Natural killer cell (primary cell): ENCODE measurements at regions not wholly inside any gene's neighbourhood (a gene's known extent, or its start where the extent isn't known, plus 50 kb on each side); places are given as distances from the start of the nearest gene placed in this dataset.

ENCODE experiments used
- ATAC-seq, 3 donors: fragments of 150-1000 bp in 2 of 3; fragments of 200-7000 bp in 1 of 3; cut with Tn5 transposase; 1 replicate in 1 of 3; 2 replicates in 2 of 3; pipeline ENCODE4 v1.10.0; 2021; ENCODE audit warnings: mild to moderate bottlenecking in 2 of 3, moderate library complexity in 2 of 3
- DNase-seq, 2 donors: peaks; one replicate each; pipeline versions ENCODE4 v3.0.0 to v3.0.0-alpha.2; 2013 to 2021; ENCODE audit warnings: mixed read lengths in 1 of 2
- H3K27ac ChIP-seq: one replicate; pipeline ENCODE4 v1.5.1; 2013; ENCODE audit warnings: mild to moderate bottlenecking, low read length
- H3K27me3 ChIP-seq: one replicate; pipeline ENCODE4 v1.6.1; 2013; ENCODE audit warnings: low read length; ENCODE audit not compliant: control insufficient read depth, insufficient read depth
- H3K36me3 ChIP-seq: one replicate; pipeline ENCODE4 v1.6.1; 2013; ENCODE audit warnings: low read length; ENCODE audit not compliant: control insufficient read depth, insufficient read depth
- H3K4me1 ChIP-seq: one replicate; pipeline ENCODE4 v1.6.1; 2013; ENCODE audit warnings: low read length; ENCODE audit not compliant: control insufficient read depth, insufficient read depth
- H3K4me3 ChIP-seq: one replicate; pipeline ENCODE4 v1.5.1; 2013; ENCODE audit warnings: low read length
- H3K9me3 ChIP-seq: one replicate; pipeline ENCODE4 v1.6.1; 2013; ENCODE audit warnings: low read length; ENCODE audit not compliant: control insufficient read depth, insufficient read depth
- H3K27ac Mint-ChIP-seq, 2 donors: one replicate each; pipeline ENCODE4 v1.8.0; 2022; ENCODE audit warnings: mild to moderate bottlenecking in 2 of 2, mixed read lengths in 2 of 2, moderate library complexity in 1 of 2
- H3K27me3 Mint-ChIP-seq, 2 donors: one replicate each; pipeline ENCODE4 v1.8.0; 2022; ENCODE audit warnings: low read depth in 2 of 2, mixed read lengths in 2 of 2
- H3K36me3 Mint-ChIP-seq: one replicate; pipeline ENCODE4 v1.8.0; 2022; ENCODE audit warnings: mixed read lengths
- H3K4me1 Mint-ChIP-seq, 2 donors: one replicate each; pipeline ENCODE4 v1.8.0; 2022; ENCODE audit warnings: mixed read lengths in 2 of 2
- H3K4me3 Mint-ChIP-seq: one replicate; pipeline ENCODE4 v1.8.0; 2022; ENCODE audit warnings: mild to moderate bottlenecking, moderate library complexity, mixed read lengths
- H3K9me3 Mint-ChIP-seq, 2 donors: one replicate each; pipeline ENCODE4 v1.8.0; 2022; ENCODE audit warnings: mixed read lengths in 2 of 2
- CTCF ChIP-seq: fragments of 200-600 bp; IDR thresholded peaks from one replicate; pipeline ENCODE4 v1.8.0; 2022; ENCODE audit warnings: antibody characterized with exemption
- WGBS: methylation state at CpG from one replicate; pipeline ENCODE4 v1.1.7; 2013; ENCODE audit warnings: missing lambda C conversion rate; ENCODE audit not compliant: insufficient coverage; 5-methylcytosine and 5-hydroxymethylcytosine counted together
- intact Hi-C: fragments of 100-400 bp; cut with micrococcal nuclease; formaldehyde crosslinking; loops from one replicate; pipeline ENCODE4 v1.14.2; 2022

GRCh38 chr19:28322491-28322890 is 890.5 kb downstream of the UQCRFS1 start:
- Mint-ChIP-seq H3K4me3 (no peak overlapping the region), H3K9me3 (no peaks in the 10 kb centered on the region), H3K4me1 (peaks cover 0 to 7% of the 10 kb centered on the region in 2 donors), H3K27me3 (peaks cover 2 to 15% of the 10 kb centered on the region in 2 donors), H3K36me3 (no peaks in the 10 kb centered on the region), H3K27ac (no peak overlapping the region)
- Histone ChIP-seq H3K4me1 (peaks cover 3% of the 10 kb centered on the region), H3K9me3 (no peaks in the 10 kb centered on the region), H3K36me3 (no peaks in the 10 kb centered on the region), H3K27ac (no peak overlapping the region), H3K27me3 (no peaks in the 10 kb centered on the region), H3K4me3 (no peak overlapping the region)
- ATAC-seq = no peak
- 84% methylated on average over 4 of the region's 4 CpGs for WGBS
- TF ChIP-seq CTCF = no peak
- no peak for DNase-seq
- intact Hi-C loops = loop anchor here (10.0 kb wide), 1 partner anchor 548 kb away; no protein-coding TSS in a partner anchor

GRCh38 chr19:28319918-28320317 is 893.0 kb downstream of the UQCRFS1 start:
- peaks cover 4 to 23% of the 10 kb centered on the region in 2 donors for H3K27me3 Mint-ChIP-seq
- H3K27ac Mint-ChIP-seq = no peak overlapping the region
- ATAC-seq (no peak), DNase-seq (no peak)
- WGBS = 75% methylated on average over 1 of the region's 1 CpG
- no peak for TF ChIP-seq CTCF
- Histone ChIP-seq H3K9me3 (no peaks in the 10 kb centered on the region), H3K36me3 (no peaks in the 10 kb centered on the region), H3K27ac (no peak overlapping the region), H3K4me3 (no peak overlapping the region), H3K4me1 (no peaks in the 10 kb centered on the region), H3K27me3 (no peaks in the 10 kb centered on the region)
- H3K4me1 Mint-ChIP-seq = no peaks in the 10 kb centered on the region
- no peaks in the 10 kb centered on the region for H3K9me3 Mint-ChIP-seq
- H3K36me3 Mint-ChIP-seq = no peaks in the 10 kb centered on the region
- H3K4me3 Mint-ChIP-seq = no peak overlapping the region
- intact Hi-C loops = loop anchor here (10.0 kb wide), 1 partner anchor 545 kb away; no protein-coding TSS in a partner anchor

GRCh38 chr19:28319227-28319626 is 893.7 kb downstream of the UQCRFS1 start:
- H3K4me3 Mint-ChIP-seq = no peak overlapping the region

More at GRCh38 chr19:28319227-28319626, 893.7 kb downstream of the UQCRFS1 start:
- TF ChIP-seq CTCF = no peak
- H3K36me3 Mint-ChIP-seq = no peaks in the 10 kb centered on the region
- intact Hi-C loops = no loop called here
- DNase-seq (no peak), ATAC-seq (no peak)
- Histone ChIP-seq H3K9me3 (no peaks in the 10 kb centered on the region), H3K4me3 (no peak overlapping the region), H3K27me3 (no peaks in the 10 kb centered on the region), H3K36me3 (no peaks in the 10 kb centered on the region), H3K4me1 (no peaks in the 10 kb centered on the region), H3K27ac (no peak overlapping the region)
- no peaks in the 10 kb centered on the region for H3K4me1 Mint-ChIP-seq
- H3K27me3 Mint-ChIP-seq = peaks cover 3 to 23% of the 10 kb centered on the region in 2 donors
- no peaks in the 10 kb centered on the region for H3K9me3 Mint-ChIP-seq
- 72% methylated on average over 2 of the region's 2 CpGs for WGBS
- H3K27ac Mint-ChIP-seq = no peak overlapping the region
